Muscle layer of duodenum (tissue), 2 donors: ENCODE measurements at regions not wholly inside any gene's neighbourhood (a gene's known extent, or its start where the extent isn't known, plus 50 kb on each side); places are given as distances from the start of the nearest gene placed in this dataset.
"Not testable (repeated sequence)": the region's sequence is repeated elsewhere in the genome, so short reads cannot be mapped to it uniquely, and the experiment has no call there.

Experiments
- H3K27ac ChIP-seq: one replicate; pipeline ENCODE4 v1.7.0; 2013; ENCODE audit warnings: mild to moderate bottlenecking, low read length
- H3K27me3 ChIP-seq: one replicate; pipeline ENCODE4 v1.7.0; 2013; ENCODE audit warnings: low read depth, mild to moderate bottlenecking, control low read depth, low read length
- H3K36me3 ChIP-seq, 2 donors: one replicate each; pipeline ENCODE4 v1.7.0; 2013; ENCODE audit warnings: low read length in 2 of 2, control low read depth in 1 of 2, mild to moderate bottlenecking in 1 of 2; ENCODE audit not compliant: insufficient read depth in 2 of 2, control insufficient read depth in 1 of 2
- H3K4me1 ChIP-seq, 2 donors: one replicate each; pipeline ENCODE4 v1.7.0; 2013; ENCODE audit warnings: low read length in 2 of 2, mild to moderate bottlenecking in 2 of 2, control low read depth in 1 of 2, moderate library complexity in 1 of 2; ENCODE audit not compliant: insufficient read depth in 2 of 2, control insufficient read depth in 1 of 2
- H3K4me3 ChIP-seq, 2 donors: one replicate each; pipeline ENCODE4 v1.7.0; 2013; ENCODE audit warnings: low read length in 2 of 2, low read depth in 1 of 2, mild to moderate bottlenecking in 1 of 2
- H3K9me3 ChIP-seq, 2 donors: one replicate each; pipeline ENCODE4 v1.7.0; 2013; ENCODE audit warnings: low read length in 2 of 2, control low read depth in 1 of 2, mild to moderate bottlenecking in 1 of 2; ENCODE audit not compliant: control insufficient read depth in 1 of 2
- donor health status: healthy.

DNA sequence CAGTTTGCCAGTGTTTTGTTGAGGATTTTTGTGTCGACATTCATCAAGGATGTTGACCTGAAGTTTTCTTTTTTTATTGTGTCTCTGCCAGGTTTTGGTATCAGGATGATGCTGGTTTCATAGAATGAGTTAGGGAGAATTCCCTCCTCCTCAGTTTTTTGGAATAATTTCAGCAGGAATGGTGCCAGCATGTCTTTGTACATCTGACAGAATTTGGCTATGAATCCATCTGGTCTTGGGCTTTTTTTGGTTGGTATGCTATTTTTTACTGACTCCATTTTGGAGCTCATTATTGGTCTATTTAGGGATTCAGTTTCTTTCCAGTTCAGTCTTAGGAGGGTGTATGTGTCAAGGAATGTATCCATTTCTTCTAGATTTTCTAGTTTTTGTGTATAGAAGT is 320.0 kb upstream of the PPP2R3A start:
- H3K4me1 ChIP-seq, result no peaks in the 10 kb centered on the region
- no peak overlapping the region for H3K27ac ChIP-seq
- no peaks in the 10 kb centered on the region for H3K36me3 ChIP-seq
- H3K27me3 ChIP-seq, result no peaks in the 10 kb centered on the region
- H3K4me3 ChIP-seq, result no peak overlapping the region
- H3K9me3 ChIP-seq, result peaks cover 0 to 6% of the 10 kb centered on the region in 2 donors

- no peaks in the 10 kb centered on the region for H3K36me3 ChIP-seq
- H3K27me3 ChIP-seq, result no peaks in the 10 kb centered on the region
- no peaks in the 10 kb centered on the region for H3K4me1 ChIP-seq
- peaks cover 0 to 6% of the 10 kb centered on the region in 2 donors for H3K9me3 ChIP-seq
- no peak overlapping the region for H3K4me3 ChIP-seq
- no peak overlapping the region for H3K27ac ChIP-seq
Measured at GRCh38 chr3:135646873-135647272, 318.7 kb upstream of the PPP2R3A start.

DNA sequence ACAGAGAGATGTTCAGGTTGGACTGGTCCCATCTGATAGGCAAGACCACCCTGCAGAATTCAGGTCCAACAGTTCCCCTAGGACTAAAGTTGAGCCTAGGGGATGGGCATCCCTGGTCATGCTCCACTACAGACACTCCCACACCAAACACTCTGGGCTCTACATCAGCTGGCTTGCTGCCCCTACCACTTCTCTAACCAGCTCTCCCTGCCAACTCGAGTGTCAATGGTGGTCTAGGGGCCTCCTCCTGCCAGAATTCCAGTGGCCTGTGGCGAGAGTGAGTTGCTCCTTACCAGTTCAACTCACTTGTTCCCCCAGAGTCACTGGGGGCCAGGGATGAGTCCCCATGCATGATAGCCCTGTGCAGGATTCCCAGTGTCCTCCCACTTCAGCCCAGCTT is 316.2 kb upstream of the PPP2R3A start:
- Histone ChIP-seq H3K36me3 (no peaks in the 10 kb centered on the region), H3K4me3 (no peak overlapping the region), H3K9me3 (peaks cover 0 to 6% of the 10 kb centered on the region in 2 donors), H3K27me3 (no peaks in the 10 kb centered on the region), H3K27ac (no peak overlapping the region), H3K4me1 (no peaks in the 10 kb centered on the region)

DNA sequence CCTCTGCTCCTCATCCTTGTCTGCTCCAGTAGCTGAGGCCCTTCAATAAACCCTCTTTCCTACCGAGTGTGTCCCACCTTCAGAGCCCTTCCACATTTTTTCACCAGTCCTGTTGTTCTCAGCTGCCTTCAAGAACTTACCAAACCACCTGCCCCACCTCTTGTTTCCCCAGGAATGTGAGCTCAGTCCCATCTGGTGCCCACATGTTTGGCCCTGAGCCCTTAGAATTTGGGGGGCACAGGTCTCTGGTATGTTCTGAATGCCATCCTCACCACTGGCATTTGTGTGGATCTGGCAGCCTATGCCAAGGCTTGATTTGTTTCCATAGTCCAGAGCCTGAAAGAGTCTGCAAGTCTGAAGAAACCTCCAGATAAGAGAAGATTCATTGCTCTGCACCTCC is 315.2 kb upstream of the PPP2R3A start:
- Histone ChIP-seq H3K27me3 (no peaks in the 10 kb centered on the region), H3K9me3 (peaks cover 0 to 6% of the 10 kb centered on the region in 2 donors), H3K27ac (no peak overlapping the region), H3K36me3 (no peaks in the 10 kb centered on the region), H3K4me1 (no peaks in the 10 kb centered on the region), H3K4me3 (no peak overlapping the region)

- Histone ChIP-seq H3K4me3 (no peak overlapping the region), H3K36me3 (no peaks in the 10 kb centered on the region), H3K27me3 (no peaks in the 10 kb centered on the region), H3K9me3 (peaks cover 0 to 9% of the 10 kb centered on the region in 2 donors), H3K4me1 (no peaks in the 10 kb centered on the region), H3K27ac (no peak overlapping the region)
Measured at GRCh38 chr3:135652388-135652787, 313.1 kb upstream of the PPP2R3A start.

GRCh38 chr3:135655328-135655727 is 310.2 kb upstream of the PPP2R3A start:
- Histone ChIP-seq H3K27me3 (no peaks in the 10 kb centered on the region), H3K36me3 (no peaks in the 10 kb centered on the region), H3K4me3 (no peak overlapping the region), H3K9me3 (peaks cover 0 to 3% of the 10 kb centered on the region in 2 donors), H3K27ac (no peak overlapping the region), H3K4me1 (no peaks in the 10 kb centered on the region)

GRCh38 chr3:135658451-135658850 is 307.1 kb upstream of the PPP2R3A start:
- H3K4me3 ChIP-seq, H3K27ac ChIP-seq, H3K36me3 ChIP-seq, H3K4me1 ChIP-seq, H3K27me3 ChIP-seq, H3K9me3 ChIP-seq: not testable (repeated sequence)

DNA sequence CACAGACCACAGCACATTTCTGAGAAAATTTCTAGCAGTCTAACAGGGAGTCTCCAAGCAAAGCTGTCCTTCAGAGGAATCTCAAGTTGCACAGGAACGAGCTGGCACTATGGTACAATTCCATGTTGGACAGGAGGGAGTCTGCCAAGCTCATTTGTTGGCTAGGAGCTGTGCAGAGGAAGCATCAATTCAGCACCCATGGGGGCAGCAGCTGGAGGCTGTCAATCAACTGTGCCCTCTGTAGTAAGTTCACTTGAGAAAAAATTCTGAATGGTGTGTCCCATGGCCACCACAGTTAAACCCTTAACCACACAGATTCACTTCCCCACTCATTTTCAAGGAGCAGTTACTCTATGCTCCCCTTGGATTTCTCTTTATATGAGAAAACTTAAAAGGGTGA is 298.5 kb upstream of the PPP2R3A start:
- H3K9me3 ChIP-seq, result peaks cover 0 to 4% of the 10 kb centered on the region in 2 donors
- H3K27ac ChIP-seq, result no peak overlapping the region
- H3K27me3 ChIP-seq, result no peaks in the 10 kb centered on the region
- H3K4me3 ChIP-seq, result no peak overlapping the region
- H3K4me1 ChIP-seq, result no peaks in the 10 kb centered on the region
- H3K36me3 ChIP-seq, result no peaks in the 10 kb centered on the region

- no peak overlapping the region for H3K27ac ChIP-seq
- H3K4me1 ChIP-seq, result no peaks in the 10 kb centered on the region
- no peak overlapping the region for H3K4me3 ChIP-seq
- peaks cover 0 to 2% of the 10 kb centered on the region in 2 donors for H3K9me3 ChIP-seq
- H3K36me3 ChIP-seq, result no peaks in the 10 kb centered on the region
- H3K27me3 ChIP-seq, result no peaks in the 10 kb centered on the region
Measured at GRCh38 chr3:135674508-135674907, 291.0 kb upstream of the PPP2R3A start.

DNA sequence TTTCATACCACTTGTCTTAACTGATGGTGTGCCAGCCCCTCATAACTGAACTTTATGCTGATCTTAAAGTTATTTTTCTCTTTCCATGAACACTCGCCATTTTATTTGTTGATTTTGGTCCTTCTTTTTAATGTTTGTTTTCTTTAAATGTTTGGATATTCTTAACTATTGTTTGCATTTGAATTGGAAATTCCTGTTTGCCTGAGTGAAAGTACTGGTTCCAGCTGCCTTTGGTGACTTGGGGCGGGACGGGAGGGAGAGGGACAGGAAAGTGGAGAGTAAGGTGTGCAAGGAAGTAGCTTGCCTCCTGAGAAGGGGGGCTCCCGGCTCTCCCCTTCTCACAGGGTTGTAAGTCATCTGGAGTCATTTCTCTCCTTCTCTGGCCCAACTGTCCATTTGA is 287.1 kb upstream of the PPP2R3A start:
- Histone ChIP-seq H3K27ac (no peak overlapping the region), H3K9me3 (peaks cover 0 to 14% of the 10 kb centered on the region in 2 donors), H3K27me3 (no peaks in the 10 kb centered on the region), H3K4me3 (no peak overlapping the region), H3K4me1 (no peaks in the 10 kb centered on the region), H3K36me3 (no peaks in the 10 kb centered on the region)

- no peak overlapping the region for H3K4me3 ChIP-seq
- no peak overlapping the region for H3K27ac ChIP-seq
- no peaks in the 10 kb centered on the region for H3K9me3 ChIP-seq
- no peaks in the 10 kb centered on the region for H3K36me3 ChIP-seq
- H3K4me1 ChIP-seq, result no peaks in the 10 kb centered on the region
- H3K27me3 ChIP-seq, result no peaks in the 10 kb centered on the region
Measured at GRCh38 chr3:135688003-135688402, 277.5 kb upstream of the PPP2R3A start.

DNA sequence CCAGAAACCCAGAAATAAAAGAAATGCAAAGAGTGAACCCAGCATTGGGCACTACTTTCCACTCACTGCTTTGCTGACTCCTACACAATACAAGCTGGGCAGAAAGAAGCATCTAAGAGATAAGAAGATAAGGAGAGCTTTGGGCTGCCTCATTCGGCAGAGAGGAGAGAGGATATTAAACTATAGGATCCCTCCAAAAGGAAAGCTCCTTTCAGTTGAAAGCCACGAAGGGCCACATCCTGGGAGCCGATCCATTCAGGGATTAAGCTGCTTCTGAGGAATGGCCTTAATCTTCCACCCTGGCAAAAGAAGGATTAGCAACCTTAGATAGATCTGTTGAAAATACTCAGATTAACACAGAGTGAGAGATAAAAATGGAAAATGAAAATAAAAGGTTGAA is 274.9 kb upstream of the PPP2R3A start:
- Histone ChIP-seq H3K36me3 (no peaks in the 10 kb centered on the region), H3K4me3 (no peak overlapping the region), H3K27ac (no peak overlapping the region), H3K9me3 (no peaks in the 10 kb centered on the region), H3K27me3 (no peaks in the 10 kb centered on the region), H3K4me1 (no peaks in the 10 kb centered on the region)
